ENCODE measurements at regions not wholly inside any gene's neighbourhood (a gene's known extent, or its start where the extent isn't known, plus 50 kb on each side); places are given as distances from the start of the nearest gene placed in this dataset.

DNA sequence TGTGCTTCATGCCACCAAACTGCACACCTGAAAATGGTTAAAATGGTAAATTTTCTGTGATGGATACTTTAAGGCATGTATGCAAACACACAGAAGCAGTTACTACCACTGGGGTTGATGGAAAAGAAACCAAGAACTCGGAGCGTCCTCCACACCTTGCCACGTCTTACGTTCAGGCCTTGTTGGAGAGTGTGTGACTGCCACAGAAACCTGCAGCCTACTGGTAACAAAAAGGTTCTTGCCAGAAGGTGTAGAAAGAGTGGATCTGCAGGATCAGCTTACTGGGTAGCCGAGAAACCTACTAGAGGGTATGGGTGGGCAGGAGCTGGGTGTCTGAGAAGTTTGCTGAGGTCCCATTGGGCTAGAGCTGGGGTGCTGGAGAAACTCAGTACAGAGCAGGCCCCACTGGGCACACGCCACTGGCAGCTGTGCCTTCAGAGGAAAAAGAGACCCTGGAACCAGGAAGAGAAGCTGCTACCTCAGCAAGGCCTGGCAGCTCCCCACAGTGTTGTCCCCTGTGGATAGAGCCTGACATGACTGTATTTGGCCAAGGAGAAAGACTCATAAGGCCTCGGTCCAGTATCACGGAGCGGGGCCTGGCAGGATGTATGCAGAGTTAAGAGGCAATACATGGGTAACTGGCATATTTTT, 204.6 kb downstream of the SEC14L1 start:
- ChIA-PET CTCF (no interaction called here), POLR2A (ENCODE audit: unreplicated experiment) (interaction anchor here (0.5 kb wide), 1 partner anchor 9 kb away, joined by 3 read pairs; no protein-coding TSS in a partner anchor)
- no peaks in the 10 kb centered on the region for H3K4me1 ChIP-seq (replicated peaks; ENCODE audit: insufficient read depth)
- BruUV-seq (replicated peaks): no TSS peak
- no peaks in the 10 kb centered on the region for H3K36me3 ChIP-seq (ENCODE audit: low read depth)
- peaks cover 14% of the 10 kb centered on the region for H3F3A ChIP-seq (ENCODE audit: insufficient read depth, low read depth)
- H3K4me2 ChIP-seq: no peak overlapping the region
- H3K4me3 ChIP-seq: no peak overlapping the region
- DNase-seq: no peak
- peaks cover 26% of the 10 kb centered on the region for H4K20me1 ChIP-seq (ENCODE audit: insufficient read depth)
- H3K79me2 ChIP-seq (ENCODE audit: low read depth): peaks cover 72% of the 10 kb centered on the region
- no peak overlapping the region for H3K27ac ChIP-seq
- H2AFZ ChIP-seq: no peak overlapping the region
- TF ChIP-seq, protein P1, sequence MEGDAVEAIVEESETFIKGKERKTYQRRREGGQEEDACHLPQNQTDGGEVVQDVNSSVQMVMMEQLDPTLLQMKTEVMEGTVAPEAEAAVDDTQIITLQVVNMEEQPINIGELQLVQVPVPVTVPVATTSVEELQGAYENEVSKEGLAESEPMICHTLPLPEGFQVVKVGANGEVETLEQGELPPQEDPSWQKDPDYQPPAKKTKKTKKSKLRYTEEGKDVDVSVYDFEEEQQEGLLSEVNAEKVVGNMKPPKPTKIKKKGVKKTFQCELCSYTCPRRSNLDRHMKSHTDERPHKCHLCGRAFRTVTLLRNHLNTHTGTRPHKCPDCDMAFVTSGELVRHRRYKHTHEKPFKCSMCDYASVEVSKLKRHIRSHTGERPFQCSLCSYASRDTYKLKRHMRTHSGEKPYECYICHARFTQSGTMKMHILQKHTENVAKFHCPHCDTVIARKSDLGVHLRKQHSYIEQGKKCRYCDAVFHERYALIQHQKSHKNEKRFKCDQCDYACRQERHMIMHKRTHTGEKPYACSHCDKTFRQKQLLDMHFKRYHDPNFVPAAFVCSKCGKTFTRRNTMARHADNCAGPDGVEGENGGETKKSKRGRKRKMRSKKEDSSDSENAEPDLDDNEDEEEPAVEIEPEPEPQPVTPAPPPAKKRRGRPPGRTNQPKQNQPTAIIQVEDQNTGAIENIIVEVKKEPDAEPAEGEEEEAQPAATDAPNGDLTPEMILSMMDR (conservative IDR thresholded peaks at IDR 0.05): no peak
- no peak for TF ChIP-seq EZH2 (IDR thresholded peaks at IDR 0.05; ENCODE audit: low read depth)
- H3K9me3 ChIP-seq (ENCODE audit: insufficient read depth, low read depth): no peaks in the 10 kb centered on the region
- no peaks in the 10 kb centered on the region for H3K27me3 ChIP-seq (ENCODE audit: insufficient read depth, low read depth)
- H3K9me2 ChIP-seq (ENCODE audit: insufficient read depth): no peaks in the 10 kb centered on the region
- intact Hi-C loops (cut with micrococcal nuclease; ENCODE audit: unreplicated experiment): no loop called here

DNA sequence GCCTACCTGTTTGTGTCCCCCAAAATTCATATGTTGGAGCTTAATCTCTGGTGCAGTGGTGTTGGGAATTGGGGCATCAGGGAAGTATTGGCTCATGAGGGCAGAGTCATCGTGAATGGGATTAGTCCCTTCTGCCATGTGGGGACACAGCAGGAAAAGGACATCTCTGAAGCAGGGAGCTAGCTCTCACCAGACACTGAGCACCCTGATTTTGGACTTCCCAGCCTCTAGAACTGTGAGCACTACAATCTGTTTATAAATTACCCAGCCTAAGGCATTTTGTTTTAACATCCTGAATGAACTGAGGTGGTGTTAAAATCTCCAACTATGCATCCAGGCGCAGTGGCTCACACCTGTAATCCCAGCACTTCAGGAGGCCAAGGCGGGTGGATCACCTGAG, 206.0 kb downstream of the SEC14L1 start:
- peaks cover 63% of the 10 kb centered on the region for H3K79me2 ChIP-seq (ENCODE audit: low read depth)
- no peak overlapping the region for H3K4me3 ChIP-seq
- H3K36me3 ChIP-seq (ENCODE audit: low read depth): no peaks in the 10 kb centered on the region
- H3K4me1 ChIP-seq (replicated peaks; ENCODE audit: insufficient read depth): no peaks in the 10 kb centered on the region
- no peak overlapping the region for H2AFZ ChIP-seq
- DNase-seq: no peak
- ChIA-PET POLR2A (ENCODE audit: unreplicated experiment) (no interaction called here), CTCF (interaction anchor here (0.5 kb wide), 1 partner anchor 18 kb away, joined by 3 read pairs; no protein-coding TSS in a partner anchor)
- intact Hi-C loops (cut with micrococcal nuclease; ENCODE audit: unreplicated experiment): no loop called here
- H3F3A ChIP-seq (ENCODE audit: insufficient read depth, low read depth): peaks cover 14% of the 10 kb centered on the region
- no peak overlapping the region for H3K4me2 ChIP-seq
- no TSS peak for BruUV-seq (replicated peaks)
- H3K9me2 ChIP-seq (ENCODE audit: insufficient read depth): no peaks in the 10 kb centered on the region
- no peak for TF ChIP-seq EZH2 (IDR thresholded peaks at IDR 0.05; ENCODE audit: low read depth)
- TF ChIP-seq, protein P1 (conservative IDR thresholded peaks at IDR 0.05): no peak
- H3K27ac ChIP-seq: no peak overlapping the region
- peaks cover 27% of the 10 kb centered on the region for H4K20me1 ChIP-seq (ENCODE audit: insufficient read depth)
- no peaks in the 10 kb centered on the region for H3K27me3 ChIP-seq (ENCODE audit: insufficient read depth, low read depth)
- H3K9me3 ChIP-seq (ENCODE audit: insufficient read depth, low read depth): no peaks in the 10 kb centered on the region

DNA sequence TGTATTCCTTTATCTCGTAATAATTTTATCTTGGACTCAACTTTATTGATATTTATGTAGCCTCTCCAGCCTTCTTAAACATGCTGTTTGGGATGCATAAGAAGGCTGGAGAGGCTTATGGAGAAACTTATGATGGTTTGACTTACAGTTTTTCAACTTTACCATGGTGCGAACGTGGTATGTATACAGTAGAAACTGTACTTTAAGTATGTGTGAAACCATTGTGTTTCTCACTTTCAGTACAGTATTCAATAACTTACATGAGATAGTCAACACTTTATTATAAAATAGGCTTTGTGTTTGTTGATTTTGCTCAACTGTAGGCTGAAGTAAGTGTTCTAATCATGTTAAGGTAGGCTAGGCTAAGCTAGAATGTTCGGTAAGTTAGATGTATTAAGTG, 206.8 kb downstream of the SEC14L1 start:
- ChIA-PET POLR2A (ENCODE audit: unreplicated experiment) (no interaction called here), CTCF (no interaction called here)
- Histone ChIP-seq H3K36me3 (ENCODE audit: low read depth) (no peaks in the 10 kb centered on the region), H3K9me3 (ENCODE audit: insufficient read depth, low read depth) (no peaks in the 10 kb centered on the region), H3K9me2 (ENCODE audit: insufficient read depth) (no peaks in the 10 kb centered on the region), H3K4me3 (no peak overlapping the region), H3K79me2 (ENCODE audit: low read depth) (peaks cover 55% of the 10 kb centered on the region), H4K20me1 (ENCODE audit: insufficient read depth) (peaks cover 27% of the 10 kb centered on the region), H3K4me2 (no peak overlapping the region), H3F3A (ENCODE audit: insufficient read depth, low read depth) (peaks cover 10% of the 10 kb centered on the region), H2AFZ (no peak overlapping the region), H3K27me3 (ENCODE audit: insufficient read depth, low read depth) (no peaks in the 10 kb centered on the region), H3K4me1 (replicated peaks; ENCODE audit: insufficient read depth) (no peaks in the 10 kb centered on the region), H3K27ac (no peak overlapping the region)
- DNase-seq: no peak
- BruUV-seq (replicated peaks): no TSS peak
- TF ChIP-seq, protein P1 (conservative IDR thresholded peaks at IDR 0.05): no peak
- TF ChIP-seq EZH2 (IDR thresholded peaks at IDR 0.05; ENCODE audit: low read depth): no peak
- intact Hi-C loops (cut with micrococcal nuclease; ENCODE audit: unreplicated experiment): no loop called here
